ENCODE measurements at regions not wholly inside any gene's neighbourhood (a gene's known extent, or its start where the extent isn't known, plus 50 kb on each side); places are given as distances from the start of the nearest gene placed in this dataset.
A peak's percentile ranks its signal among the peaks of the same experiment; 100 is the strongest.

GRCh38 chr13:30151388-30151787 is 156.0 kb downstream of the KATNAL1 start:
- ChIA-PET CTCF (interaction anchor here (0.6 kb wide), 1 partner anchor 19 kb away, joined by 5 read pairs; no protein-coding TSS in a partner anchor), POLR2A (no interaction called here)
- no peak overlapping the region for H3K4me3 ChIP-seq (ENCODE audit: low read depth, low read length)
- no peaks in the 10 kb centered on the region for H3K9me3 ChIP-seq (ENCODE audit: control insufficient read depth, insufficient read depth, low read depth, low read length)
- H3K27ac ChIP-seq (ENCODE audit: extremely low read depth, low read depth, low read length): no peak overlapping the region
- H3K36me3 ChIP-seq (ENCODE audit: control insufficient read depth in 2 of 2, insufficient read depth in 1 of 2, low read length in 2 of 2): no peaks in the 10 kb centered on the region
- TF ChIP-seq HOXD13 (CRISPR knock-in tag; IDR thresholded peaks at IDR 0.05; ENCODE audit: borderline replicate concordance) (no peak), ZNF701 (tag by site-specific recombination; IDR thresholded peaks at IDR 0.05) (no peak), ZNF112 (tag by site-specific recombination; IDR thresholded peaks at IDR 0.05) (no peak), ZBTB26 (tag by site-specific recombination; optimal IDR thresholded peaks at IDR 0.05) (no peak), ZNF513 (tag by site-specific recombination; IDR thresholded peaks at IDR 0.05) (no peak)
- no peaks in the 10 kb centered on the region for H3K4me1 ChIP-seq (ENCODE audit: control insufficient read depth, insufficient read depth, low read length)

GRCh38 chr13:30149248-30149647 is 158.1 kb downstream of the KATNAL1 start:
- Histone ChIP-seq H3K4me3 (ENCODE audit: low read depth, low read length) (no peak overlapping the region), H3K27ac (ENCODE audit: extremely low read depth, low read depth, low read length) (no peak overlapping the region), H3K36me3 (ENCODE audit: control insufficient read depth in 2 of 2, insufficient read depth in 1 of 2, low read length in 2 of 2) (no peaks in the 10 kb centered on the region), H3K9me3 (ENCODE audit: control insufficient read depth, insufficient read depth, low read depth, low read length) (no peaks in the 10 kb centered on the region), H3K4me1 (ENCODE audit: control insufficient read depth, insufficient read depth, low read length) (no peaks in the 10 kb centered on the region)
- POLR2A ChIA-PET: no interaction called here
- 0 out of 2 replicates have a peak, but pooled peaks have one; percentile 38 for TF ChIP-seq ZNF664 (tag by site-specific recombination; IDR thresholded peaks at IDR 0.05)
- TF ChIP-seq ZNF548 (tag by site-specific recombination; IDR thresholded peaks at IDR 0.05): no peak
- no peak for TF ChIP-seq ZNF670 (tag by site-specific recombination; IDR thresholded peaks at IDR 0.05; ENCODE audit: low read depth)
- CTCF ChIA-PET: interaction anchor here (1.5 kb wide), 1 partner anchor 17 kb away, joined by 7 read pairs; no protein-coding TSS in a partner anchor

DNA sequence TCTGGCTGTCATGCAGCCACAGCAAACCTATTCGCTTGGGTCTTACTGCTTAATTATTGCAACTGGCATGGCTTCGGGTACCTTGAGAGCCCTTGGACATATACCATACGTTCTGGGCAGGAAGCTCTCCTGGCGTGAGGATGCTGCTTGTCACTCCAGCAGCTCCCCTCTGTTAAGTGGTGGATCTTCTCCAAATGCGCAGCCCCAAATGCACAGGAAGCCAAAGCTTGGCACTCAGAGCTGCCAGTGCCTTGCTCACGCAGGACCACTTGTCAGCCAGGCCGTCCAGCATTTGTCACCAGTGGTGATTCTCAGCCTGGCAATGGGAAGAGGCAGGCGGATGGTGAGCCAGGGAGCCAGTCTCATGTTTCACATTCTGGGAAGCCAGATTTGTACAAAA is 158.6 kb downstream of the KATNAL1 start:
- CTCF ChIA-PET: interaction anchor here (1.5 kb wide), 1 partner anchor 17 kb away, joined by 7 read pairs; no protein-coding TSS in a partner anchor
- no peaks in the 10 kb centered on the region for H3K4me1 ChIP-seq (ENCODE audit: control insufficient read depth, insufficient read depth, low read length)
- no peaks in the 10 kb centered on the region for H3K36me3 ChIP-seq (ENCODE audit: control insufficient read depth in 2 of 2, insufficient read depth in 1 of 2, low read length in 2 of 2)

More for the DNA sequence above, 158.6 kb downstream of the KATNAL1 start:
- POLR2A ChIA-PET: no interaction called here
- Histone ChIP-seq H3K9me3 (ENCODE audit: control insufficient read depth, insufficient read depth, low read depth, low read length) (no peaks in the 10 kb centered on the region), H3K4me3 (ENCODE audit: low read depth, low read length) (no peak overlapping the region), H3K27ac (ENCODE audit: extremely low read depth, low read depth, low read length) (no peak overlapping the region)
- TF ChIP-seq ZNF16 (tag by site-specific recombination; IDR thresholded peaks at IDR 0.05; ENCODE audit: low read depth): no peak
- TF ChIP-seq ZNF211 (tag by site-specific recombination; IDR thresholded peaks at IDR 0.05; ENCODE audit: low read depth): no peak
- TF ChIP-seq, protein P1, sequence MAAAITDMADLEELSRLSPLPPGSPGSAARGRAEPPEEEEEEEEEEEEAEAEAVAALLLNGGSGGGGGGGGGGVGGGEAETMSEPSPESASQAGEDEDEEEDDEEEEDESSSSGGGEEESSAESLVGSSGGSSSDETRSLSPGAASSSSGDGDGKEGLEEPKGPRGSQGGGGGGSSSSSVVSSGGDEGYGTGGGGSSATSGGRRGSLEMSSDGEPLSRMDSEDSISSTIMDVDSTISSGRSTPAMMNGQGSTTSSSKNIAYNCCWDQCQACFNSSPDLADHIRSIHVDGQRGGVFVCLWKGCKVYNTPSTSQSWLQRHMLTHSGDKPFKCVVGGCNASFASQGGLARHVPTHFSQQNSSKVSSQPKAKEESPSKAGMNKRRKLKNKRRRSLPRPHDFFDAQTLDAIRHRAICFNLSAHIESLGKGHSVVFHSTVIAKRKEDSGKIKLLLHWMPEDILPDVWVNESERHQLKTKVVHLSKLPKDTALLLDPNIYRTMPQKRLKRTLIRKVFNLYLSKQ (tag by site-specific recombination; IDR thresholded peaks at IDR 0.05; ENCODE audit: borderline replicate concordance): no peak
- TF ChIP-seq ZNF549 (tag by site-specific recombination; IDR thresholded peaks at IDR 0.05): no peak
- TF ChIP-seq ZNF585B (tag by site-specific recombination; IDR thresholded peaks at IDR 0.05): no peak
- no peak for TF ChIP-seq ZNF169 (tag by site-specific recombination; IDR thresholded peaks at IDR 0.05)
- TF ChIP-seq WT1 (tag by site-specific recombination; IDR thresholded peaks at IDR 0.05): no peak
- no peak for TF ChIP-seq ZSCAN5A (tag by site-specific recombination; IDR thresholded peaks at IDR 0.05)
- TF ChIP-seq ZNF311 (tag by site-specific recombination; IDR thresholded peaks at IDR 0.05; ENCODE audit: borderline replicate concordance): no peak
- TF ChIP-seq ZNF792 (tag by site-specific recombination; IDR thresholded peaks at IDR 0.05): no peak
- no peak for TF ChIP-seq ZNF548 (tag by site-specific recombination; IDR thresholded peaks at IDR 0.05)
- TF ChIP-seq YY2 (tag by site-specific recombination; IDR thresholded peaks at IDR 0.05): no peak
- TF ChIP-seq, protein P2, sequence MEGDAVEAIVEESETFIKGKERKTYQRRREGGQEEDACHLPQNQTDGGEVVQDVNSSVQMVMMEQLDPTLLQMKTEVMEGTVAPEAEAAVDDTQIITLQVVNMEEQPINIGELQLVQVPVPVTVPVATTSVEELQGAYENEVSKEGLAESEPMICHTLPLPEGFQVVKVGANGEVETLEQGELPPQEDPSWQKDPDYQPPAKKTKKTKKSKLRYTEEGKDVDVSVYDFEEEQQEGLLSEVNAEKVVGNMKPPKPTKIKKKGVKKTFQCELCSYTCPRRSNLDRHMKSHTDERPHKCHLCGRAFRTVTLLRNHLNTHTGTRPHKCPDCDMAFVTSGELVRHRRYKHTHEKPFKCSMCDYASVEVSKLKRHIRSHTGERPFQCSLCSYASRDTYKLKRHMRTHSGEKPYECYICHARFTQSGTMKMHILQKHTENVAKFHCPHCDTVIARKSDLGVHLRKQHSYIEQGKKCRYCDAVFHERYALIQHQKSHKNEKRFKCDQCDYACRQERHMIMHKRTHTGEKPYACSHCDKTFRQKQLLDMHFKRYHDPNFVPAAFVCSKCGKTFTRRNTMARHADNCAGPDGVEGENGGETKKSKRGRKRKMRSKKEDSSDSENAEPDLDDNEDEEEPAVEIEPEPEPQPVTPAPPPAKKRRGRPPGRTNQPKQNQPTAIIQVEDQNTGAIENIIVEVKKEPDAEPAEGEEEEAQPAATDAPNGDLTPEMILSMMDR (tag by site-specific recombination; IDR thresholded peaks at IDR 0.05): no peak
- no peak for TF ChIP-seq REPIN1 (tag by site-specific recombination; IDR thresholded peaks at IDR 0.05; ENCODE audit: low read depth)
- no peak for TF ChIP-seq ZNF692 (tag by site-specific recombination; IDR thresholded peaks at IDR 0.05)
